ENCODE measurements at regions not wholly inside any gene's neighbourhood (a gene's known extent, or its start where the extent isn't known, plus 50 kb on each side); places are given as distances from the start of the nearest gene placed in this dataset.

DNA sequence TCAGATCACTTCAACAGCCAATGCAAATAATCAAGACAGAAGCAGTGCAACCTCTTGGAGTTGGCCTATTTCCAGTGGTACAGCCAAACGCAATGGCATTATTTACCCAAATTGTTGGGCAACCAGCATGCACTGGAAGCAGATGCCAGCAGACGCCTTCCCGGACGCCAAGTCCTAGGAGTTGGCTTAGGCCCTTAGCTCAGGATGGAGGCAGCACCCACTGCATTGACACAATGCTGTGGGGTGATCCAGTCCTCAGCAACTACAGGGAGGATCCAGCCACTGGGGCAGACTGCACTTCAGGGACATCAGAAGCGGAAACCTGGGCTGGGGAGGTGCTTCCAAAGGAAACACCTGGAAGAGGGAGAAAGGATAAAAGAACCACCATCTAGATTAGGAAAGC, 290.4 kb downstream of the FAM43A start:
- no peak overlapping the region for H3K9ac ChIP-seq (ENCODE audit: low read length)

DNA sequence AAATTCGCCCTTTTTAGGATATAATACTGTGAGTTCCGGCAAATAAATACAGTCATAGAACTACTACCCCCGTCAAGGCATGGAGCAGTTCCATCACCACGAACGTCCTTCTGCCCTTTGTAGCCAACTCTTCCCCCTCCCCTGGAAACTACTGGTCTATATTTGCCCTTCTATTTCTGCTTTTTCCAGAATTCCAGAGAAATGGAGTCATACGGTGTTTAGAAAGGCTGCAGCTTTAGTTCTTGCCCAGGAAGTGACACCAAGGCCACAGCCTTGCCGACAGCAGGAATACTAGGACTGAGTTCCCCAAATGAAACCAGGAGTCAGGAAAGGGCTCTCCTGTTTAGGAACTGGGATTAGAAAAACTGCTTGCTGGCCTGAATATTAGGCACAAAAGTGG, 291.2 kb downstream of the FAM43A start:
- H2AFZ ChIP-seq (ENCODE audit: low read length), result no peak overlapping the region
- no peak overlapping the region for H3K4me2 ChIP-seq (ENCODE audit: low read depth, low read length, poor library complexity, severe bottlenecking)
- H3K9me2 ChIP-seq (replicated peaks; ENCODE audit: insufficient read depth, low read length), result no peaks in the 10 kb centered on the region
- no peak overlapping the region for H3K9ac ChIP-seq (ENCODE audit: low read length)
- H3K27me3 ChIP-seq (ENCODE audit: low read length), result no peaks in the 10 kb centered on the region
- H3K27ac ChIP-seq (ENCODE audit: low read length), result no peak overlapping the region
- DNase-seq, result no peak
- H3K9me3 ChIP-seq (ENCODE audit: low read length), result no peaks in the 10 kb centered on the region
- H3K4me3 ChIP-seq (ENCODE audit: low read length), result no peak overlapping the region
- peaks cover 20% of the 10 kb centered on the region for H3K4me1 ChIP-seq (ENCODE audit: low read length)
- no peaks in the 10 kb centered on the region for H3K36me3 ChIP-seq (ENCODE audit: insufficient read depth, low read length)
- no peaks in the 10 kb centered on the region for H4K20me1 ChIP-seq (ENCODE audit: insufficient read depth, low read depth, low read length)
- no peaks in the 10 kb centered on the region for H3K79me2 ChIP-seq (ENCODE audit: low read length)

More for the DNA sequence above, 290.4 kb downstream of the FAM43A start:
- H3K4me2 ChIP-seq (ENCODE audit: low read depth, low read length, poor library complexity, severe bottlenecking), result peak overlapping the region; percentile 38
- H3K9me2 ChIP-seq (replicated peaks; ENCODE audit: insufficient read depth, low read length), result no peaks in the 10 kb centered on the region
- H3K4me1 ChIP-seq (ENCODE audit: low read length), result peaks cover 20% of the 10 kb centered on the region
- H3K9me3 ChIP-seq (ENCODE audit: low read length), result no peaks in the 10 kb centered on the region
- peaks cover 3% of the 10 kb centered on the region; the same call in 1 of the 2 replicates for H3K27me3 ChIP-seq (ENCODE audit: low read length)
- no peaks in the 10 kb centered on the region for H3K36me3 ChIP-seq (ENCODE audit: insufficient read depth, low read length)
- no peak overlapping the region for H2AFZ ChIP-seq (ENCODE audit: low read length)
- no peak overlapping the region for H3K4me3 ChIP-seq (ENCODE audit: low read length)
- H4K20me1 ChIP-seq (ENCODE audit: insufficient read depth, low read depth, low read length), result no peaks in the 10 kb centered on the region
- H3K27ac ChIP-seq (ENCODE audit: low read length), result no peak overlapping the region
- H3K79me2 ChIP-seq (ENCODE audit: low read length), result no peaks in the 10 kb centered on the region
- DNase-seq, result no peak

DNA sequence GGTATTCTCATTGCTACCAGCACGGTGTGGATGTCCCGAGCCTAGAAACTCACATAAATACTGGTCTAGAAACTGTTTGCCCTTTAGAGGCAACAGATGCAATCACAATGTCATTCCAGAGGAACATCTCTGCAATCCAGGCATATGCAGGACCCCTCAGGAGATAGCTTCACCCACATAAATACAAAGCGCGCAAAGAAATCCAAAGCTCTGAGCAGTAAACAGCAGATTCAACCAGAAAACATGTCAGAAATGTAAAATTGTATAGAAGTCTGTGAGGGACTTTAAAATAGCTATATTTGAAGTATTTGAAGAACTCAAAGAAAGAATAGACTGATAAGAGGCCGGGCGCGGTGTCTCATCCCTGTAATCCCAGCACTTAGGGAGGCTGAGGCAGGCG, 291.7 kb downstream of the FAM43A start:
- peaks cover 20% of the 10 kb centered on the region for H3K4me1 ChIP-seq (ENCODE audit: low read length)
- H3K4me2 ChIP-seq (ENCODE audit: low read depth, low read length, poor library complexity, severe bottlenecking), result no peak overlapping the region
- H4K20me1 ChIP-seq (ENCODE audit: insufficient read depth, low read depth, low read length), result no peaks in the 10 kb centered on the region
- no peaks in the 10 kb centered on the region for H3K36me3 ChIP-seq (ENCODE audit: insufficient read depth, low read length)
- H3K27me3 ChIP-seq (ENCODE audit: low read length), result no peaks in the 10 kb centered on the region
- H3K9me3 ChIP-seq (ENCODE audit: low read length), result no peaks in the 10 kb centered on the region
- H3K9ac ChIP-seq (ENCODE audit: low read length), result no peak overlapping the region
- no peak overlapping the region for H3K4me3 ChIP-seq (ENCODE audit: low read length)
- H3K79me2 ChIP-seq (ENCODE audit: low read length), result no peaks in the 10 kb centered on the region
- no peak overlapping the region for H2AFZ ChIP-seq (ENCODE audit: low read length)
- no peak overlapping the region for H3K27ac ChIP-seq (ENCODE audit: low read length)
- no peak for DNase-seq
- H3K9me2 ChIP-seq (replicated peaks; ENCODE audit: insufficient read depth, low read length), result no peaks in the 10 kb centered on the region

DNA sequence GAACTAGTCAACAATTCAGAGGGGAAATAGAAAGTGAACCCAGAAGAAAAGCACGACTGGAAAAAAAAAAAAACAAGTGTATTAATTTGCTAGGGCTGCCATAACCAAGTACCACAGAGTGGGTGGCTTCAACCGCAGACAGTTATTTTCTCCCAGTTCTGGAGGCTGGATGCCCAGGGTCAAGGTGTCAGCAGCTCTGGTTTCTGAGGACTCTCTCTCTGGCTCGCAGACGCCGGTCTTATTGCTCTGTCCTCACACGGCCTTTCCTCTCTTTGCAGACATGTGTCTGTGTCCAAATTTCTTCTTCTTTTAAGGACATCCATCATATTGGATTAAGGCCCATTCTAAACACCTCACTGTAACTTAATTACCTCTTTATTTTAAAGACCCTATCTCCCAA, 291.8 kb downstream of the XXYLT1 start:
- H3K9ac ChIP-seq (ENCODE audit: low read length), result no peak overlapping the region
- no peak overlapping the region for H3K4me3 ChIP-seq (ENCODE audit: low read length)
- H3K36me3 ChIP-seq (ENCODE audit: insufficient read depth, low read length), result no peaks in the 10 kb centered on the region
- no peak overlapping the region for H3K4me2 ChIP-seq (ENCODE audit: low read depth, low read length, poor library complexity, severe bottlenecking)
- H3K4me1 ChIP-seq (ENCODE audit: low read length), result peaks cover 20% of the 10 kb centered on the region
- no peaks in the 10 kb centered on the region for H3K9me2 ChIP-seq (replicated peaks; ENCODE audit: insufficient read depth, low read length)
- no peaks in the 10 kb centered on the region for H3K79me2 ChIP-seq (ENCODE audit: low read length)
- H2AFZ ChIP-seq (ENCODE audit: low read length), result no peak overlapping the region
- H3K27me3 ChIP-seq (ENCODE audit: low read length), result 0 out of 2 replicates have a peak, but pooled peaks cover 3% of the 10 kb centered on the region
- no peak overlapping the region for H3K27ac ChIP-seq (ENCODE audit: low read length)
- H4K20me1 ChIP-seq (ENCODE audit: insufficient read depth, low read depth, low read length), result no peaks in the 10 kb centered on the region
- no peak for DNase-seq
- no peaks in the 10 kb centered on the region for H3K9me3 ChIP-seq (ENCODE audit: low read length)

DNA sequence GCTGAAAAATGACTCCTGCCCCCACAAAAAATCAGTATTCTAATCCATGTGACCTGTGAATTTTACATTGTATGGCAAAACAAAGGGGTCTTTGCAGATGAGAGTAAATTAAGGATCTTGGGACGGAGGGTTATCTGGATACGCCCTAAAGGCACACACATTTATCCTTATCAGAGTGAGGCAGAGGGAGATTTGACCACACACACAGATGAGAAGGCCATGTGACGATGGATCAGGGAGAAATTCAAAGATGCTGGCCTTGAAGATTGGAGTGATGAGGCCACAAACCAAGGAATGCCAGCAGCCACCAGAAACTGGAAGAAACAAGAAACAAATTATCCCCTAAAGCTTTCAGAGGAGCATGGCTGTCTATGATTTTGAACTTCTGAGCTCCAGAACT, 288.5 kb downstream of the XXYLT1 start:
- no peaks in the 10 kb centered on the region for H3K79me2 ChIP-seq (ENCODE audit: low read length)
- H3K27ac ChIP-seq (ENCODE audit: low read length), result no peak overlapping the region
- H3K9ac ChIP-seq (ENCODE audit: low read length), result no peak overlapping the region
- no peak overlapping the region for H3K4me3 ChIP-seq (ENCODE audit: low read length)
- H3K9me3 ChIP-seq (ENCODE audit: low read length), result no peaks in the 10 kb centered on the region
- no peaks in the 10 kb centered on the region for H3K36me3 ChIP-seq (ENCODE audit: insufficient read depth, low read length)
- H3K4me2 ChIP-seq (ENCODE audit: low read depth, low read length, poor library complexity, severe bottlenecking), result no peak overlapping the region
- 0 out of 2 replicates have a peak, but pooled peaks cover 3% of the 10 kb centered on the region for H3K27me3 ChIP-seq (ENCODE audit: low read length)
- H4K20me1 ChIP-seq (ENCODE audit: insufficient read depth, low read depth, low read length), result no peaks in the 10 kb centered on the region
- no peak overlapping the region for H2AFZ ChIP-seq (ENCODE audit: low read length)
- H3K9me2 ChIP-seq (replicated peaks; ENCODE audit: insufficient read depth, low read length), result no peaks in the 10 kb centered on the region
- no peaks in the 10 kb centered on the region for H3K4me1 ChIP-seq (ENCODE audit: low read length)
- DNase-seq, result no peak

DNA sequence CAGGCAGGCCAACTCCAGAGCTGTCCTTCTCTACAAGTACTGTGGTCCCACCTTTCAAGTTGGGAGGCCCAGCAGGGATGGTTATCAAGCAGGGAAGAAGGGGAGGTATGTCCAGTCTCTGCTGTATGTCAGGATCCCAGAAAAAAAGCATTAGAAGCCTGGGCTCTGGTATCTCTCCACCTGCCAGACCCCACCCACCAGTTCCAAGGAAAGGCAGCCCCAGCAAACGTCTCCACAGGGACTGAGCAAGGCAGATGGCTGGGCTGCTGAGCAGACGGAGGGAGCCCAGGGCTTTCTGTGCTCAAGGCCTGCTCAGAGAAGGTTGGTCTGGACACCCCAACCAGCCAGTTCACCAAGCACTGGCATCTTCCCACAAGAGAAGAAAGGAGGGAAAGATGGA, 287.8 kb downstream of the XXYLT1 start:
- Histone ChIP-seq H2AFZ (ENCODE audit: low read length) (no peak overlapping the region), H3K4me3 (ENCODE audit: low read length) (no peak overlapping the region), H3K79me2 (ENCODE audit: low read length) (no peaks in the 10 kb centered on the region), H3K9me3 (ENCODE audit: low read length) (no peaks in the 10 kb centered on the region), H4K20me1 (ENCODE audit: insufficient read depth, low read depth, low read length) (no peaks in the 10 kb centered on the region), H3K9ac (ENCODE audit: low read length) (no peak overlapping the region), H3K4me2 (ENCODE audit: low read depth, low read length, poor library complexity, severe bottlenecking) (no peak overlapping the region), H3K9me2 (replicated peaks; ENCODE audit: insufficient read depth, low read length) (no peaks in the 10 kb centered on the region), H3K27me3 (ENCODE audit: low read length) (0 out of 2 replicates have a peak, but pooled peaks cover 3% of the 10 kb centered on the region), H3K4me1 (ENCODE audit: low read length) (no peaks in the 10 kb centered on the region), H3K36me3 (ENCODE audit: insufficient read depth, low read length) (no peaks in the 10 kb centered on the region), H3K27ac (ENCODE audit: low read length) (no peak overlapping the region)
- no peak for DNase-seq

DNA sequence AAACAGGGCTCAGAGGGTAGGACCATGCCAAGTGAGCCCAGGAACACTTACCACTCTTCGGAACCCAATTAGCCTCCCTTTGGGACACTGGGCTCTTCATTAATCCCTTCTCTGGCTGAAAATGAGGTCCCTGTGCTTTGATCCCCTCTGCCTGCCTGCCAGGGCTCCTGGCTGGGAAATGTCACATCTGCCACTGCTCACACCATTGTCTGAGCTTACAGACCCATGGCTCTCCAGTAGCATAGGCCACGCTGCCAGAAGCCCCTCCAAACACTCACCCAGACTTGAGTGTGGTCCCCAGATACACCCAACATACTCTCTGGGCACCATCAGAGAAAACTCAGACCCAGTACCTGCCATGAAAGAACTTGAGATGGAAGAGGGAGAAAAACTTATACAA, 287.3 kb downstream of the XXYLT1 start:
- H3K79me2 ChIP-seq (ENCODE audit: low read length), result no peaks in the 10 kb centered on the region
- no peaks in the 10 kb centered on the region for H4K20me1 ChIP-seq (ENCODE audit: insufficient read depth, low read depth, low read length)
- H3K36me3 ChIP-seq (ENCODE audit: insufficient read depth, low read length), result no peaks in the 10 kb centered on the region
- no peaks in the 10 kb centered on the region for H3K9me3 ChIP-seq (ENCODE audit: low read length)
- H3K9me2 ChIP-seq (replicated peaks; ENCODE audit: insufficient read depth, low read length), result no peaks in the 10 kb centered on the region
- no peak overlapping the region for H3K27ac ChIP-seq (ENCODE audit: low read length)
- H2AFZ ChIP-seq (ENCODE audit: low read length), result no peak overlapping the region
- H3K27me3 ChIP-seq (ENCODE audit: low read length), result 0 out of 2 replicates have a peak, but pooled peaks cover 3% of the 10 kb centered on the region
- no peaks in the 10 kb centered on the region for H3K4me1 ChIP-seq (ENCODE audit: low read length)
- no peak overlapping the region for H3K4me2 ChIP-seq (ENCODE audit: low read depth, low read length, poor library complexity, severe bottlenecking)
- H3K4me3 ChIP-seq (ENCODE audit: low read length), result no peak overlapping the region
- H3K9ac ChIP-seq (ENCODE audit: low read length), result no peak overlapping the region
- DNase-seq, result no peak

DNA sequence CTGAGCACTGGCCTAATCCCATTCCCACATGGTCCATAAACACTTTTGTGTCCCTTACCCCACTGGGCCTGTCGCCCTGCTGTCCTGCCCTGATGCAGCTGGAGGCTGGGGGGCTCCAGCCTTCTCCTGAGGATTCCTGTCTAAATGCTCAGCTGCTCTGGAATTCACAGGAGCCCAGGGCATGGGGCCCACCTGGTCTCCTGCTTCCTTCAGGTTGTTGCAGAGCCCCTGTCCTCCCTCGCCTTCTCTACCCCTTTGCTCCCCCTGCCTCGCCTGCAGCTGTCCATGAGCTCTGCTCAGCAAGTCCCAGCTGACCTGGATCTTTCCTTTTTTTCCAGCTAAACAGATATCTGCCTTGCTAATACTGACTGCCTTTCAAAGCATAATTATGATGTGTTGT, 286.9 kb downstream of the XXYLT1 start:
- Histone ChIP-seq H3K27me3 (ENCODE audit: low read length) (0 out of 2 replicates have a peak, but pooled peaks cover 3% of the 10 kb centered on the region), H3K36me3 (ENCODE audit: insufficient read depth, low read length) (no peaks in the 10 kb centered on the region), H3K27ac (ENCODE audit: low read length) (no peak overlapping the region), H3K4me1 (ENCODE audit: low read length) (no peaks in the 10 kb centered on the region), H3K4me3 (ENCODE audit: low read length) (no peak overlapping the region), H3K9me2 (replicated peaks; ENCODE audit: insufficient read depth, low read length) (no peaks in the 10 kb centered on the region), H3K9me3 (ENCODE audit: low read length) (no peaks in the 10 kb centered on the region), H4K20me1 (ENCODE audit: insufficient read depth, low read depth, low read length) (no peaks in the 10 kb centered on the region), H3K4me2 (ENCODE audit: low read depth, low read length, poor library complexity, severe bottlenecking) (no peak overlapping the region), H3K79me2 (ENCODE audit: low read length) (no peaks in the 10 kb centered on the region), H3K9ac (ENCODE audit: low read length) (no peak overlapping the region), H2AFZ (ENCODE audit: low read length) (no peak overlapping the region)
- no peak for DNase-seq

DNA sequence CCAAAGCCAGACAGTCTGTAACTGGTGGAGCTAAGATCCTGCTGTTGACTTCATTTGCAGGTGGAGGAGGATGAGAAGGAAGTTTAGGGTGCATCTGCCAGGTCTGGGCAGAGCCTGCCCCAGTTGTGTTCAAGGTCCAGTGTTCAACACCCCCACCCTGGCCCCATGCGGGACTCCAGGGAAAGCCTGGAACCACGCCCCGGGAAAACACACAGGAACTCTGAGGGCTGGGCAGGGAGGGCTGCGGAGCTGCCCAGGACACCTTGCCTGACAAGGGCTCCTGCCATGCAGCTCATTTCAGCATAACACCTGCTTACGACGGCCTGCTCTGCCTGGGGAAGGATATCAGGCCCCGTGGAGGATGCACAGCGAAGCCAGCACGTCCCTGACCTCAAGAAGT, 286.3 kb downstream of the XXYLT1 start:
- Histone ChIP-seq H3K4me3 (ENCODE audit: low read length) (no peak overlapping the region), H4K20me1 (ENCODE audit: insufficient read depth, low read depth, low read length) (no peaks in the 10 kb centered on the region), H3K79me2 (ENCODE audit: low read length) (no peaks in the 10 kb centered on the region), H3K9me2 (replicated peaks; ENCODE audit: insufficient read depth, low read length) (no peaks in the 10 kb centered on the region), H3K9ac (ENCODE audit: low read length) (no peak overlapping the region), H3K27ac (ENCODE audit: low read length) (no peak overlapping the region), H3K27me3 (ENCODE audit: low read length) (0 out of 2 replicates have a peak, but pooled peaks cover 3% of the 10 kb centered on the region), H3K4me2 (ENCODE audit: low read depth, low read length, poor library complexity, severe bottlenecking) (no peak overlapping the region), H3K9me3 (ENCODE audit: low read length) (no peaks in the 10 kb centered on the region), H2AFZ (ENCODE audit: low read length) (no peak overlapping the region), H3K36me3 (ENCODE audit: insufficient read depth, low read length) (no peaks in the 10 kb centered on the region), H3K4me1 (ENCODE audit: low read length) (no peaks in the 10 kb centered on the region)
- DNase-seq, result no peak
